HepG2 (cell line): ENCODE measurements at regions not wholly inside any gene's neighbourhood (a gene's known extent, or its start where the extent isn't known, plus 50 kb on each side); places are given as distances from the start of the nearest gene placed in this dataset.
A peak's percentile ranks its signal among the peaks of the same experiment; 100 is the strongest.

Experiments used
- ATAC-seq: fragments of 200-7000 bp; cut with Tn5 transposase; 3 replicates; pipeline ENCODE4 v1.9.1; 2020; ENCODE audit warnings: mild to moderate bottlenecking, moderate library complexity
- BruUV-seq: library from RNA; stranded (reverse); fragments of 400-500 nt; replicated peaks from 2 replicates; lab custom pipeline; 2021; lab: Mats Ljungman, UMichigan
- CTCF ChIA-PET: fragments of 300-600 bp; formaldehyde crosslinking; extraction: SDS; loops from one replicate; lab custom pipeline; 2021; ENCODE audit warnings: low total read pairs, inconsistent platforms, low intra/inter-chr PET ratio; lab: Yijun Ruan, JAX
- POLR2A ChIA-PET: fragments of 350-600 bp; sonication (Branson Sonifier 250); formaldehyde crosslinking; loops from one replicate; lab custom pipeline; 2020; ENCODE audit warnings: antibody characterized with exemption, inconsistent platforms; lab: Yijun Ruan, JAX
- DNase-seq: peaks from one replicate; pipeline ENCODE4 v3.0.0-alpha.2; 2015; ENCODE audit warnings: low spot score
- FAIRE-seq: peaks from 3 replicates; lab custom pipeline; 2011; peaks lifted over from hg19 to GRCh38; lab: Jason Lieb, UNC
- H2AFZ ChIP-seq: one replicate; pipeline ENCODE4 v1.6.1; 2011; ENCODE audit warnings: low read length, inconsistent platforms
- H3K27ac ChIP-seq: fragments of 300-600 bp; 3 replicates; pipeline ENCODE4 v1.8.0; 2011; ENCODE audit warnings: mixed run types, mild to moderate bottlenecking, mixed read lengths, low read length, inconsistent platforms; ENCODE audit not compliant: insufficient read depth; ENCODE audit errors: extremely low read length
- H3K27me3 ChIP-seq, 2 experiments: fragments of 200-600 bp in 1 of 2; 2 replicates in 1 of 2; 3 replicates in 1 of 2; pipeline versions ENCODE4 v1.6.0 to v1.8.0; 2011; ENCODE audit warnings: low read length in 2 of 2, mild to moderate bottlenecking in 2 of 2, moderate library complexity in 2 of 2, inconsistent platforms in 1 of 2; ENCODE audit not compliant: insufficient read depth in 2 of 2, control insufficient read depth in 1 of 2
- H3K36me3 ChIP-seq, 2 experiments: fragments of 200-600 bp in 1 of 2; replicated peaks in 1 of 2; 2 replicates in 1 of 2; 3 replicates in 1 of 2; pipeline versions ENCODE4 v1.5.1 to v1.8.0; 2011; ENCODE audit warnings: low read length in 2 of 2, inconsistent platforms in 1 of 2; ENCODE audit not compliant: insufficient read depth in 2 of 2, control insufficient read depth in 1 of 2
- H3K4me1 ChIP-seq: 2 replicates; pipeline ENCODE4 v1.5.1; 2012; ENCODE audit warnings: low read length, inconsistent platforms; ENCODE audit not compliant: insufficient read depth
- H3K4me2 ChIP-seq: 2 replicates; pipeline ENCODE4 v1.6.0; 2011; ENCODE audit warnings: low read depth, low read length, inconsistent platforms
- H3K4me3 ChIP-seq, 3 experiments: fragments of 200-600 bp in 1 of 3; sonication (generic), shearing (Covaris generic) in 1 of 3; replicated peaks in 1 of 3; 2 replicates each; pipeline ENCODE4 v1.5.1; 2011 to 2016; ENCODE audit warnings: low read length in 3 of 3, inconsistent platforms in 2 of 3, low read depth in 2 of 3, mild to moderate bottlenecking in 2 of 3, control low read depth in 1 of 3, mixed read lengths in 1 of 3; ENCODE audit not compliant: insufficient read depth in 1 of 3
- H3K79me2 ChIP-seq: one replicate; pipeline ENCODE4 v1.6.1; 2011; ENCODE audit warnings: low read length, inconsistent platforms; ENCODE audit not compliant: insufficient read depth
- H3K9ac ChIP-seq: 2 replicates; pipeline ENCODE4 v1.6.0; 2011; ENCODE audit warnings: mild to moderate bottlenecking, low read depth, low read length, inconsistent platforms; ENCODE audit not compliant: insufficient read depth
- H3K9me3 ChIP-seq: 2 replicates; pipeline ENCODE4 v1.5.1; 2012; ENCODE audit warnings: mild to moderate bottlenecking, low read length
- H4K20me1 ChIP-seq: 2 replicates; pipeline ENCODE4 v1.6.0; 2011; ENCODE audit warnings: inconsistent platforms, mild to moderate bottlenecking, low read length, moderate library complexity; ENCODE audit not compliant: insufficient read depth
- CEBPB ChIP-seq: IDR thresholded peaks from 2 replicates; pipeline ENCODE4 v1.6.1; 2011; ENCODE audit warnings: low read depth, low read length, improper control_type of control experiment, borderline replicate concordance
- FOSL2 ChIP-seq: sonication (generic); formaldehyde crosslinking; IDR thresholded peaks from 2 replicates; pipeline ENCODE4 v1.4.0; 2020; ENCODE audit warnings: missing genetic modification reagents
- GPN1 ChIP-seq: sonication (generic); formaldehyde crosslinking; IDR thresholded peaks from 2 replicates; pipeline ENCODE4 v1.5.1; 2020; ENCODE audit warnings: missing genetic modification reagents, borderline replicate concordance
- JUNB ChIP-seq: sonication (generic); formaldehyde crosslinking; IDR thresholded peaks from 2 replicates; pipeline ENCODE4 v1.8.0; 2022; ENCODE audit warnings: missing genetic modification reagents, mild to moderate bottlenecking, borderline replicate concordance
- PCBP2 ChIP-seq: fragments of 200-400 bp; formaldehyde crosslinking; optimal IDR thresholded peaks from 2 replicates; pipeline ENCODE3; 2018; ENCODE audit warnings: low read length, low read depth; ENCODE audit not compliant: poor library complexity, severe bottlenecking
- PRMT3 ChIP-seq: sonication (generic); formaldehyde crosslinking; IDR thresholded peaks from 2 replicates; pipeline ENCODE4 v1.8.1; 2022; ENCODE audit warnings: low read depth, mild to moderate bottlenecking, moderate library complexity, missing genetic modification reagents, borderline replicate concordance
- RXRA ChIP-seq: sonication (generic); formaldehyde crosslinking; IDR thresholded peaks from 2 replicates; pipeline ENCODE4 v1.5.1; 2020; ENCODE audit warnings: missing genetic modification reagents
- SRY ChIP-seq: sonication (generic); formaldehyde crosslinking; IDR thresholded peaks from 2 replicates; pipeline ENCODE4 v1.8.0; 2022; ENCODE audit warnings: mild to moderate bottlenecking, missing genetic modification reagents
- STAG1 ChIP-seq: sonication (generic); formaldehyde crosslinking; IDR thresholded peaks from 2 replicates; pipeline ENCODE4 v1.4.0; 2020; ENCODE audit warnings: missing genetic modification reagents
- TMF1 ChIP-seq: sonication (generic); formaldehyde crosslinking; IDR thresholded peaks from 2 replicates; pipeline ENCODE4 v1.8.1; 2022; ENCODE audit warnings: low read depth, missing genetic modification reagents
- U2AF2 ChIP-seq: fragments of 200-400 bp; formaldehyde crosslinking; IDR thresholded peaks from 2 replicates; pipeline ENCODE4 v1.6.1; 2017; ENCODE audit warnings: low read depth, mild to moderate bottlenecking, low read length
- ZNF256 ChIP-seq: sonication (generic); formaldehyde crosslinking; conservative IDR thresholded peaks from 2 replicates; pipeline ENCODE4 v1.4.0; 2020; ENCODE audit warnings: missing genetic modification reagents
- ZNF441 ChIP-seq: sonication (generic); formaldehyde crosslinking; IDR thresholded peaks from 2 replicates; pipeline ENCODE4 v1.7.0; 2021; ENCODE audit warnings: missing genetic modification reagents, borderline replicate concordance
- ZNF580 ChIP-seq: IDR thresholded peaks from 2 replicates; pipeline ENCODE4 v1.6.1; 2016; ENCODE audit warnings: low read depth, borderline replicate concordance
- ZNF781 ChIP-seq: sonication (generic); formaldehyde crosslinking; IDR thresholded peaks from 2 replicates; pipeline ENCODE4 v1.5.1; 2020; ENCODE audit warnings: borderline replicate concordance, mild to moderate bottlenecking, missing genetic modification reagents; ENCODE audit errors: not compliant biosample characterization
- ZSCAN12 ChIP-seq: sonication (generic); formaldehyde crosslinking; IDR thresholded peaks from 2 replicates; pipeline ENCODE4 v1.9.0; 2021; ENCODE audit warnings: mild to moderate bottlenecking, missing genetic modification reagents
- WGBS: methylation state at CpG from one replicate; pipeline ENCODE4 v1.1.6; 2017; ENCODE audit warnings: low lambda C conversion rate; 5-methylcytosine and 5-hydroxymethylcytosine counted together
- in situ Hi-C: cut with HindIII; loops from 2 replicates; pipeline ENCODE4 v1.10.0; 2017; ENCODE audit warnings: low pct_unique_long_range_greater_than_20kb; ENCODE audit not compliant: extremely low pct_ligation_motif_present
- intact Hi-C: fragments of 100-400 bp; cut with micrococcal nuclease; formaldehyde crosslinking; loops from one replicate; pipeline ENCODE4 v1.10.0; 2022; ENCODE audit not compliant: unreplicated experiment
- TF ChIP-seq, protein P1 (sequence below): sonication (generic); formaldehyde crosslinking; IDR thresholded peaks from 2 replicates; pipeline ENCODE4 v1.8.0; 2022; ENCODE audit warnings: low read depth, missing genetic modification reagents
- TF ChIP-seq, protein P2 (sequence below): IDR thresholded peaks from 2 replicates; pipeline ENCODE4 v1.6.1; 2018; ENCODE audit warnings: missing genetic modification reagents, mild to moderate bottlenecking, missing compliant biosample characterization

- DNase-seq, result no peak
- peak overlapping the region; percentile 28 to 70 (median 52); a peak in 3 of 6 replicates for H3K4me3 ChIP-seq
- no peak; the same call in 1 of the 3 replicates for ATAC-seq
Observed at GRCh38 chr9:88077071-88077617, 61.1 kb downstream of the SPATA31C2 start.

More at GRCh38 chr9:88077071-88077617, 61.1 kb downstream of the SPATA31C2 start:
- in situ Hi-C loops (no loop called here), intact Hi-C loops (no loop called here)
- H3K4me1 ChIP-seq, result peaks cover 6% of the 10 kb centered on the region
- ChIA-PET POLR2A (no interaction called here), CTCF (no interaction called here)
- no peak for TF ChIP-seq FOSL2 (CRISPR knock-in tag)
- no peak for TF ChIP-seq ZNF441
- no peak for TF ChIP-seq PCBP2
- TF ChIP-seq SRY (CRISPR knock-in tag), result no peak
- TF ChIP-seq, protein P1, sequence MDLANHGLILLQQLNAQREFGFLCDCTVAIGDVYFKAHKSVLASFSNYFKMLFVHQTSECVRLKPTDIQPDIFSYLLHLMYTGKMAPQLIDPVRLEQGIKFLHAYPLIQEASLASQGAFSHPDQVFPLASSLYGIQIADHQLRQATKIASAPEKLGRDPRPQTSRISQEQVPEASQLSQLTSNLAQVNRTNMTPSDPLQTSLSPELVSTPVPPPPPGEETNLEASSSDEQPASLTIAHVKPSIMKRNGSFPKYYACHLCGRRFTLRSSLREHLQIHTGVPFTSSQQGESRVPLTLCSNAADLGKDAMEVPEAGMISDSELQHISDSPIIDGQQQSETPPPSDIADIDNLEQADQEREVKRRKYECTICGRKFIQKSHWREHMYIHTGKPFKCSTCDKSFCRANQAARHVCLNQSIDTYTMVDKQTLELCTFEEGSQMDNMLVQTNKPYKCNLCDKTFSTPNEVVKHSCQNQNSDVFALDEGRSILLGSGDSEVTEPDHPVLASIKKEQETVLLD, result no peak
- no peak for TF ChIP-seq PRMT3 (CRISPR knock-in tag)
- TF ChIP-seq ZNF256, result no peak
- no peak for TF ChIP-seq STAG1
- TF ChIP-seq ZNF781 (CRISPR knock-in tag), result no peak
- TF ChIP-seq ZNF580, result no peak
- TF ChIP-seq TMF1 (CRISPR knock-in tag), result no peak
- no peak for TF ChIP-seq U2AF2
- no peak for TF ChIP-seq RXRA (CRISPR knock-in tag)
- no peak for TF ChIP-seq GPN1
- TF ChIP-seq, protein P2, sequence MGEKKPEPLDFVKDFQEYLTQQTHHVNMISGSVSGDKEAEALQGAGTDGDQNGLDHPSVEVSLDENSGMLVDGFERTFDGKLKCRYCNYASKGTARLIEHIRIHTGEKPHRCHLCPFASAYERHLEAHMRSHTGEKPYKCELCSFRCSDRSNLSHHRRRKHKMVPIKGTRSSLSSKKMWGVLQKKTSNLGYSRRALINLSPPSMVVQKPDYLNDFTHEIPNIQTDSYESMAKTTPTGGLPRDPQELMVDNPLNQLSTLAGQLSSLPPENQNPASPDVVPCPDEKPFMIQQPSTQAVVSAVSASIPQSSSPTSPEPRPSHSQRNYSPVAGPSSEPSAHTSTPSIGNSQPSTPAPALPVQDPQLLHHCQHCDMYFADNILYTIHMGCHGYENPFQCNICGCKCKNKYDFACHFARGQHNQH (CRISPR knock-in tag), result no peak
- TF ChIP-seq JUNB (CRISPR knock-in tag), result no peak
- no peak for TF ChIP-seq ZSCAN12 (CRISPR knock-in tag)
- TF ChIP-seq CEBPB, result no peak
- H3K9ac ChIP-seq, result no peak overlapping the region
- no TSS peak for BruUV-seq
- peak overlapping the region; percentile 84 for H3K4me2 ChIP-seq
- H4K20me1 ChIP-seq, result no peaks in the 10 kb centered on the region
- no peaks in the 10 kb centered on the region for H3K9me3 ChIP-seq
- no peaks in the 10 kb centered on the region for H3K79me2 ChIP-seq
- H2AFZ ChIP-seq, result no peak overlapping the region
- 52% methylated on average over 11 of the region's 20 CpGs for WGBS
- peaks cover 3 to 23% of the 10 kb centered on the region in 2 experiments; a peak in 4 of 5 replicates for H3K27me3 ChIP-seq
- no peak overlapping the region for H3K27ac ChIP-seq
- no peak for FAIRE-seq
- no peaks in the 10 kb centered on the region for H3K36me3 ChIP-seq
